ENCODE measurements at regions not wholly inside any gene's neighbourhood (a gene's known extent, or its start where the extent isn't known, plus 50 kb on each side); places are given as distances from the start of the nearest gene placed in this dataset.

DNA sequence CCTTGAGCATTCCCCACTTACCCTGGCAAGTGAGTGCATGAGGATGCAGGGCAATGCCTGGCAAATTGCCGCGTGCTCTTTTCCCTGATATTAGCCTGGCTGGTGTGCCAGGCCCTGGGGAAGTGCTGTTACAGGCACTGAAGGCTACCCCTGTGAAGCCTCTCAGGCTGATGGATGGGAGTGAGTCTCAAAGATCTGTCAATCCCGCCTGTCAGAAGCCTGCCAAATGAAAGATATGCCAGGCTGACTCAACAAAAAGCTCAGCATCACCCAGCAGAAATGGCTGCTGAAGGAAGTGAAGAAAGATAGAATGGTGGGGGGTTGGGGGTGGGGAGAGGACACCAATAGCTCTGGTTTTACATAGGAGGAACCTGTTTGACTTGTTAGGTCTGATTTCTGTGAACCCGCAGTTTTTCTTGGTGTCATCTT, 112.1 kb downstream of the LACC1 start:
- H3K27ac Mint-ChIP-seq = no peak overlapping the region
- no peaks in the 10 kb centered on the region for H3K36me3 Mint-ChIP-seq (ENCODE audit: low read depth)
- CTCF ChIA-PET = no interaction called here
- no peak for DNase-seq
- no peaks in the 10 kb centered on the region for H3K9me3 Mint-ChIP-seq
- peaks cover 6% of the 10 kb centered on the region for H3K27me3 Mint-ChIP-seq
- POLR2A ChIA-PET = no interaction called here
- no peaks in the 10 kb centered on the region for H3K4me1 Mint-ChIP-seq
- no peak overlapping the region for H3K4me3 Mint-ChIP-seq

DNA sequence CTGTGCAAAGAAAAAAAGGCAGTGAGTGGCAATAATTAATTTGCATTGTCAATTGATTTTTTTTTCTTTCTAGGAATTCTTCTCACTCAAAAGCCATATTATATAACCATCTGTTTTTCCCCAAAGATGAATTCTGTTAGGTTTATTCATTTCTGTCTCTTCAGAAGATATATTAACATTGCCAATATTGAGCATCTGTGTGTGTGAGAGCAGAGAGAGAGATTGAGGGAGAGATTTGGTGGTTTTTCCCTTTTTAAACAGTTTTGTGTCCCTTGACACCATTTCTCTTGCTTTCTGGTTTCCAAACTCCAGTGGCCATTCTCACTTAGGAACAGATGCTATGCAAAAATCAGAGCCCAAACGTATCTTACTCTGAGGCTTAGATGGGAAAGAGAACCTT, 112.5 kb downstream of the LACC1 start:
- ChIA-PET POLR2A (no interaction called here), CTCF (no interaction called here)
- Mint-ChIP-seq H3K27me3 (peaks cover 4% of the 10 kb centered on the region), H3K27ac (no peak overlapping the region), H3K4me3 (no peak overlapping the region), H3K36me3 (ENCODE audit: low read depth) (no peaks in the 10 kb centered on the region), H3K4me1 (no peaks in the 10 kb centered on the region), H3K9me3 (no peaks in the 10 kb centered on the region)
- no peak for DNase-seq

DNA sequence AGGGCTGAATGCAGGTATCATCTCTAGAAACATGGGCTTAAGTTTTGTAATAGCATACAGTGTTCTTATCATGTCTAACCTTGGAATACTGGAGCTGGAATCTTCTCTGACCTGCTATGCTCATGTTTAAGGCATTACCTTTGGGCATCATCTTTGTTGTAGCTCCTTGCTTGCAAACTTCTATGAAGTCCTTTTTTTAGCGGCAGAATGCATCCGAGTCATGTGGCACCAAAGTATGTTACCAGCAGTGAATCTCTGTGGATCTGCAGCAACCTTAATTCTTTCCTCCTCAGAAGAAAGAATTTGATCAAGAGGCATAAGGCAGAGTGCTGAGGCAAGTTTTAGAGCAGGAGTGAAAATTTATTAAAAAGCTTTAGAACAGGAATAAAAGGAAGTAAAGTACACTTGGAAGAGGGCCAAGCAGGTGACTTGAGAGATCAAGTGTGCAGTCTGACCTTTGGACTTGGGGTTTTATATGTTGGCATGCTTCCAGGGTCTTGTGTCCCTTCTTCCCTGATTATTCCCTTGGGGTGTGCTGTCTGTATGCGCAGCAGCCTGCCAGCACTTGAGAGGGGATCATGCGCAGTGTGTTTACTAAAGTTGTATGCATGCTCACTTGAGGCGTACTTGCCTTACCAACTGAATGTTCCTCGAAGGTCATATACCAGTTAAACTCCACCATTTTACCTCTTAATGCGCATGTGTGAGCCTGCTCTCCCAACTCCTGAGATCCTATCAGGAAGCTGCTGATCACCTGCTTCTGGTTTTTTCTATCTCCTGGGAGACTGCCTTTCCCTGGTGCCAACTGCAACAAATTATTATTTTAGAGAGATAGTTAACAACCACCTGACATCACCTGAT, 115.5 kb downstream of the LACC1 start:
- CTCF ChIA-PET = no interaction called here
- DNase-seq = no peak
- no peaks in the 10 kb centered on the region for H3K9me3 Mint-ChIP-seq
- no peaks in the 10 kb centered on the region for H3K4me1 Mint-ChIP-seq
- H3K27me3 Mint-ChIP-seq = peaks cover 4% of the 10 kb centered on the region
- POLR2A ChIA-PET = no interaction called here
- no peak overlapping the region for H3K4me3 Mint-ChIP-seq
- no peak overlapping the region for H3K27ac Mint-ChIP-seq
- H3K36me3 Mint-ChIP-seq (ENCODE audit: low read depth) = no peaks in the 10 kb centered on the region

DNA sequence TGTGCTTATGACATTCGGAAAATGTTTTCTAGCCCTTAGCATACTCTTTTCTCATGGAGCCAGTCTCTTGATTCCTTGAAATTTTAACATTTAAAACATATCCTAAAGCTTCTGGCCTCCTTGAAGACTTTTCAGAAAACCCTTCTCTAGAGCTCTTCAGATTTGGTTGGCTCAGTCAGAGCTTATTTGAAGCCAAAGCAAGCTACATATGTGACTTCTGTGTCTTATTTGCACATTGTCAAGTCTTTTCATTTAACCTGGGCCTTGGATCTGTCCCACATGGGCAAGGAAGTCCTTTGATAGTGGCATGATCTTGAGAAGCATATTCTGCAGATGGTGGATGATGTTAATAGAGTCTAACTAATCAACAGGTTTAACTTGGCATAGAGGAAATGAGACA, 116.5 kb downstream of the LACC1 start:
- H3K36me3 Mint-ChIP-seq (ENCODE audit: low read depth) = no peaks in the 10 kb centered on the region
- no peaks in the 10 kb centered on the region for H3K9me3 Mint-ChIP-seq
- peaks cover 4% of the 10 kb centered on the region for H3K27me3 Mint-ChIP-seq
- no peak for DNase-seq
- CTCF ChIA-PET = no interaction called here
- H3K4me3 Mint-ChIP-seq = no peak overlapping the region
- POLR2A ChIA-PET = no interaction called here
- H3K27ac Mint-ChIP-seq = no peak overlapping the region
- no peaks in the 10 kb centered on the region for H3K4me1 Mint-ChIP-seq

DNA sequence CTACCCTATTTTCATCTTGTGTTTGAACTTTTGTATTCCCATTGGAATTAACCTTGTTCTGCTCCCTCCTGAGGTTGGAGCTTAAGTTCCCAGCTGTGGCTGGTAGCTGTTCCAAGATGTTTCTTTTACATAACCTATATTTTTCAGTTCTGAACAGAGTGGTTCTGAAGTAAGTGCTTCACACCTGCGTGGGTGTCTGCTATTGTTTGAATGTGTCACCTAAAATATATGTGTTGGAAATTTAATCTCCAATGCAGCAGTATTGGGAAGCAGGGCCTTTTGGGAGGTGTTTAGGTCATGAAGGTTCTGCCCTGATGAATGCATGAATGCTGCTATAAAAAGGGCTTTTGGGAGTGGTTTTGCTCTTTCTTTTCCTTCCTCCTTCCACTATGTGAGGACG, 123.8 kb downstream of the LACC1 start:
- Mint-ChIP-seq H3K4me3 (no peak overlapping the region), H3K27me3 (peaks cover 6% of the 10 kb centered on the region), H3K9me3 (no peaks in the 10 kb centered on the region), H3K27ac (no peak overlapping the region), H3K4me1 (no peaks in the 10 kb centered on the region), H3K36me3 (ENCODE audit: low read depth) (no peaks in the 10 kb centered on the region)
- CTCF ChIA-PET = no interaction called here
- POLR2A ChIA-PET = no interaction called here
- DNase-seq = no peak

DNA sequence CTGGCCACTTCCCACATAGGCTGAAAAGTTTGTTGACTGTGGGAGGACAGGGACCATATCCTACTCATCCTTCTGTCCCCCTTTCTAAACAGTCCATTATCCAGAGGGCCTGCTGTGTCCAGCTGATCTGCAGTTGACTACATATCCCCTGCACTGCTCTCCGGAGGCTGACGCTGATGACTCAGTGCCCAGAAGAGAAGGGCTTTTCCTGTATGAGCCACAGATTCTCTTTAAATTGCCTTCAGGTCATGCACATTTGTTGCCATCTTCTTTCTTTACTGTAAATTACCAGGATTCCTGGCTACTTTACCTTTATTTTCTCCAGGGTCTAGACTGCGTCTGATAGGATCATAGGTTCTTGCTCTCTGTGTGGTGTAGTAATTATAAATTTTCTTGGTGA, 125.2 kb downstream of the LACC1 start:
- Mint-ChIP-seq H3K9me3 (no peaks in the 10 kb centered on the region), H3K27me3 (peaks cover 6% of the 10 kb centered on the region), H3K36me3 (ENCODE audit: low read depth) (no peaks in the 10 kb centered on the region), H3K4me3 (no peak overlapping the region), H3K27ac (no peak overlapping the region), H3K4me1 (no peaks in the 10 kb centered on the region)
- CTCF ChIA-PET = no interaction called here
- DNase-seq = no peak
- POLR2A ChIA-PET = no interaction called here

DNA sequence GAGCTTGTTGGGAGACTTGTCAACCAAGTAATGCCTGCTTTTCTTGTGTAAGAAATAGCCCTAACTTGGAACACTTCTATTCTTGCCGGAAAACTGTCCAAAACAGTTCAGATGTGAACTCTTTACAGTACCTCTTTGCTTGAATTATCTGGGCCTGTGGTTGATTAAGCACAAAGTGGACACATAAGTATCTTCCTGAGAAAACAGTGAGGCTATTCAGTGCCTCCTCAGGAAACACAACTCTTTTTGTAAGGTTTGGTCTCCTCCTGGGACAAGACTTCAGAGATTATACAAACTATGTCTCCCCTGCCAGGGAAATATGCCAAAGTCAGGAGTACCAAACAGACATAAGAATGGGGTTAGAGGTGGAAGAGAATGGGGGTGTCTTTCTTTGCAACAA, 127.7 kb downstream of the LACC1 start:
- H3K4me1 Mint-ChIP-seq = no peaks in the 10 kb centered on the region
- H3K27ac Mint-ChIP-seq = no peak overlapping the region
- POLR2A ChIA-PET = no interaction called here
- peaks cover 6% of the 10 kb centered on the region for H3K27me3 Mint-ChIP-seq
- CTCF ChIA-PET = no interaction called here
- H3K36me3 Mint-ChIP-seq (ENCODE audit: low read depth) = no peaks in the 10 kb centered on the region
- DNase-seq = no peak
- no peak overlapping the region for H3K4me3 Mint-ChIP-seq
- H3K9me3 Mint-ChIP-seq = no peaks in the 10 kb centered on the region

DNA sequence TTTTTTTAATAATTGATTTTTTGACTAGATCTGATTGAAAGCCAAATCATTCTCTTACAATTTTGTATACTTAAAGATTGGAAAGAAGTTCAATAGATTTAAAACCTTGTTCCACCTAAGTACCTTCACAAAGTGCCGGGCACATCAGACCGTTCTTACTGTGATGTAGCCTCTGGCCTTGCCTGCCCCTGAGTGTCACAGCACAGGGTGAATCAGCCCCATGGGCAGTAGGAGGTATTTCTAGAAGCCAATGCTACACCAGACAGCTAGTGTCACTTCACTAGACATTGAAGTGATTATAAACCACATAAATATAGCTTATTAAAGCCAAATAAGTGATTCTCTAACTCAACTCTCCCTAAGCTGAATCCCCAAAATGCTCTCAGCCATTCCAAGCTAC, 131.3 kb downstream of the LACC1 start:
- Mint-ChIP-seq H3K9me3 (no peaks in the 10 kb centered on the region), H3K27ac (no peak overlapping the region), H3K36me3 (ENCODE audit: low read depth) (no peaks in the 10 kb centered on the region), H3K4me1 (no peaks in the 10 kb centered on the region), H3K4me3 (no peak overlapping the region), H3K27me3 (no peaks in the 10 kb centered on the region)
- CTCF ChIA-PET = no interaction called here
- POLR2A ChIA-PET = no interaction called here
- no peak for DNase-seq

DNA sequence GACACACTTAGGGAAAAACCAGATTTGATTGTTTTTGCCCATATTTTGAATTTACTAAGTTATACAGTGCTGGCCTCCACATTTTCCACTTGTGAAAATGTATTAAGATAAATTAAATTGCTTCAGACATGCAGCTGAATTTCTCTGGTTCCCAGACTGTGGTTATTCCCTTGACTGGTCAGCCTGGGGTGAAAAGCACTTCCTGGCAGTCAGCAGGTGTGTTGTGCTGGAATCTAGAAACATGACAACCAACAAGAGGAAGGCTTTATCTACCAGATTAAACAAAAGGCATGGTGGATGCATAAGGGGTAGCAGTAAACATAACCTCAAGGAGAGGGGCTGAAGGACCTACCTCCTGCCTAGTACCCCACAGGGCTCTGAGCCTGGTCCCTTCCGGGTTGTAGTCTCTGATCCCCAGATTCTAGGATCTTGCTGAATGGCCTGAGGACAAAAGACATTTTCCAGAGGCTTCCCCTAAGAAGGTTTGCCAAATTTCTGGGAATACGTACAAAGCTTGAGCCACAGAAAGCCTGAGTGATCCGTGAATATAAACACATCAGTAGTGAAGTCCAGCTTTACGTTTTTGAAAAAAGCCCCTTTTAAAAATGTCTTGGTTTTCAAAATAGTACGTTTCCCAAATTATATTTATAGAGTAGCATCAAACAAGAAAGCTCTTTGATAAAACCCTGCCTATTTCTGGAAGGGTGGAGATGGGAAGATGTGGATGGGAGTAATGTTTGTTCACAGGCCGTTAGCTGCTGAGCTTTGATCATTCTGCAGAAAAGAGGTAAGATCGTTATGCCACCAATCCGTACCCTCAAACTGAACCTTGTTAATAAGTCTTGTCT, 133.4 kb downstream of the LACC1 start:
- POLR2A ChIA-PET = no interaction called here
- no peak overlapping the region for H3K4me3 Mint-ChIP-seq
- H3K36me3 Mint-ChIP-seq (ENCODE audit: low read depth) = no peaks in the 10 kb centered on the region
- H3K9me3 Mint-ChIP-seq = no peaks in the 10 kb centered on the region
- peaks cover 7% of the 10 kb centered on the region for H3K4me1 Mint-ChIP-seq
- H3K27me3 Mint-ChIP-seq = no peaks in the 10 kb centered on the region
- H3K27ac Mint-ChIP-seq = no peak overlapping the region
- no peak for DNase-seq
- CTCF ChIA-PET = no interaction called here

DNA sequence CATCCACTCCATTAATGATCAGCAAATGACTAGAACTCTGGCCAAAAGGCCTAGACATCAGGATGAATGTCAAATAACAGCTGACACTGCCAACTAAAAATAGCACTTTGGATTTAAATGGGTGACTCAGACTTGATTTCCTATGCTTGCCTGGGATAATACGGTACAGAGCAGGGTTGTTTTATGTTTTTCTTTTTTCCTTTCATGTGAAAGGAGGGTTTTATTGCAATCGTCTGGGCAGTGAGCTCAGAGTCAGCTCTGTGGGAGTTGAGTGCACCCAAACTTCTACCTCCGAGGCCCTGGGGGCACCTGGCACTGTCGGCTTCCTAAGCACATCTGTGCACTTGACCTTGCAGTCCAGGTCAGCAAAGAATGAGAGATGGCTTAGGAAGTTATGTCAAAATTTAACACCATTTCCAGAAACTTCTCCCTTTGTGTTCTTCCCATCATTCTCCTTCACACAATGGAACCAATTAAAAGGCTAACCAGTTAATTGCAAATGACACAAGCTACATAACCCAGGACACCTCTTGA, 134.1 kb downstream of the LACC1 start:
- no peak overlapping the region for H3K4me3 Mint-ChIP-seq
- H3K4me1 Mint-ChIP-seq = peaks cover 8% of the 10 kb centered on the region
- ChIA-PET POLR2A (no interaction called here), CTCF (no interaction called here)
- no peaks in the 10 kb centered on the region for H3K9me3 Mint-ChIP-seq
- no peaks in the 10 kb centered on the region for H3K27me3 Mint-ChIP-seq
- H3K27ac Mint-ChIP-seq = no peak overlapping the region
- H3K36me3 Mint-ChIP-seq (ENCODE audit: low read depth) = no peaks in the 10 kb centered on the region
- no peak for DNase-seq

DNA sequence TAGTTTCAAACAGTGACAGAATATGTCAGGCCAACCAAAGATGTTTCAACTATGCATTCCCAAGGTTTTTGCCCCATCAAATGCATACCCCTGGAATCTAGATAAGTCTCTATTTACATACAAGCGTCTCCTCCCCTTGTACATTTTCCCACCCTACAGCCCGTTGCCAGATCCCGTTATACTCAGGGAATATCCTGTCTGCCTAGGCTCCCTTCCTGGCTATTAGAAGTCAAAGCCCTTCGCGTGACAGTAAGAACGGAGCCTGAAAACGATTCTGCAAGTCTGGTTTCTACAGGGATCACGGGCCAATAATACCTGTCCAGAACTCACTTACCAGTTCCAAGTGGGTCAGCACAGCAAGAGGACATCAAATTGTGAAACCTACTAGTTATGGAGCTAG, 134.8 kb downstream of the LACC1 start:
- Mint-ChIP-seq H3K9me3 (no peaks in the 10 kb centered on the region), H3K27ac (no peak overlapping the region), H3K27me3 (no peaks in the 10 kb centered on the region), H3K4me3 (no peak overlapping the region), H3K36me3 (ENCODE audit: low read depth) (no peaks in the 10 kb centered on the region), H3K4me1 (peaks cover 8% of the 10 kb centered on the region)
- POLR2A ChIA-PET = no interaction called here
- no peak for DNase-seq
- CTCF ChIA-PET = no interaction called here

DNA sequence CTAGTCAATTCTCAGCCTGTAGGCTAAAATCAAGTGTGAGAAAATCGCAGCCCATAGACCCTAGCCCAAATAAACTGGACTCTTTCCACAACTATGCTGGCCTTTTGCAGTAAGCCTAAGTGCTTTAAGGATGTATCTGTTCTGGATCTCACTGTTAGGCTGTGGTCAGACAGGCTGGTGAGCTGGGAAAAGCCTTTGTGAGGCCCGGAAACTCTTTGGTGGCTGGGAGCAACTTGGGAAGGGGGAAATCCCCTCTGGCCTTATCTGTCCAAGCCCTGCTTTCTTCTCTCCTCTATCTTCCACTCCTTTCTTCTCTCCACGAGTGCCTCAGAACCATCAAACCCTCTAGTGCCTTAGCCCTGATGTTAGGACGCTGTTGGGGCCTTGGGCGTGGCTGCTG, 135.4 kb downstream of the LACC1 start:
- H3K9me3 Mint-ChIP-seq = no peaks in the 10 kb centered on the region
- H3K27me3 Mint-ChIP-seq = no peaks in the 10 kb centered on the region
- H3K27ac Mint-ChIP-seq = no peak overlapping the region
- no peak for DNase-seq
- ChIA-PET CTCF (no interaction called here), POLR2A (no interaction called here)
- H3K4me3 Mint-ChIP-seq = no peak overlapping the region
- H3K36me3 Mint-ChIP-seq (ENCODE audit: low read depth) = no peaks in the 10 kb centered on the region
- H3K4me1 Mint-ChIP-seq = peaks cover 8% of the 10 kb centered on the region

DNA sequence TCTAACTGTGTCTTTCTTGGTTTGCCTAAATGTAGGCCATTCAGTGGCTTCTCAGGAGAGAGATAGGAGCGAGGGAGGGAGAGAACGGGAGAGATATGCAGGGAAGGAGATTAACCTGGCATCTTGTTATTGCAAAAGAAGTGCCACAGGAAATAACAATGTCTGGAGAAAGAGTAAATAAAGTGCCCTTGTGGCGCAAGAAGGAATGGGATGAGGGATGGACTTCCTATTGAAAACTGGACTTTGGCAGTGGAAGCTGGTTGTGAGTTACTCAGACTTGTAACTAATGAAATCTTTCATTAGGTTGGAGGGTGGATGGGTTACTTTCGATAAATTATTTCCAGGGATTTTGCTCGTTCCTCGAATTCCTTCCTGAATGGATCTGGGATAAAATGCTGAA, 136.1 kb downstream of the LACC1 start:
- Mint-ChIP-seq H3K36me3 (ENCODE audit: low read depth) (no peaks in the 10 kb centered on the region), H3K9me3 (no peaks in the 10 kb centered on the region), H3K4me1 (peaks cover 8% of the 10 kb centered on the region), H3K27ac (no peak overlapping the region), H3K4me3 (no peak overlapping the region), H3K27me3 (no peaks in the 10 kb centered on the region)
- ChIA-PET CTCF (no interaction called here), POLR2A (no interaction called here)
- no peak for DNase-seq

Data from activated CD4-positive, alpha-beta memory T cell treated with anti-CD3 and anti-CD28 coated beads, Interleukin-2, amount 10 ng/mL, durations not matched to agents 7 days and 5 days (primary cell).